GM12873 (cell line): ENCODE measurements at regions not wholly inside any gene's neighbourhood (a gene's known extent, or its start where the extent isn't known, plus 50 kb on each side); places are given as distances from the start of the nearest gene placed in this dataset.

ENCODE experiments used
- TF ChIP-seq, protein P1 (sequence below): IDR thresholded peaks from 2 replicates; pipeline ENCODE4 v1.5.1; 2012; ENCODE audit warnings: low read depth, mild to moderate bottlenecking, moderate library complexity, low read length, control low read depth; ENCODE audit not compliant: insufficient read depth; ENCODE audit errors: missing control alignments

DNA sequence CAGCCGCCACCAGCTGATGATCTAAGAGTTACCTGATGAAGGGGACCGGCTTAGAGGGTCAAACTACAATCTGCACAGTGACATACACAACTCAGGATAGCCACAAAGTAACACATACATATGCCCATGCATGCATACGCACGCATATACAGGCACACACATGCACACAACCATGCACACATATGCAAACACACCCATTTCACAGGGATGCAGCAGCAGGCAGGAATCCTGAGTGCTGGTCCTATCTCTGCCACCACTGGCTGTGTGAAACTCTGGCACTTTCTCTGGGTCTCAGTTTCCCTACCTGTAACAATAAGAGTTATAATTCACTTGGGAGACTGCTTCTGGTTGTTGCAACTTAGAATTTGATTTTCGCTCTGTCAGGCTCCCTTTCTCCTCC lies 520.2 kb downstream of the PTPRU start:
- TF ChIP-seq, protein P1, sequence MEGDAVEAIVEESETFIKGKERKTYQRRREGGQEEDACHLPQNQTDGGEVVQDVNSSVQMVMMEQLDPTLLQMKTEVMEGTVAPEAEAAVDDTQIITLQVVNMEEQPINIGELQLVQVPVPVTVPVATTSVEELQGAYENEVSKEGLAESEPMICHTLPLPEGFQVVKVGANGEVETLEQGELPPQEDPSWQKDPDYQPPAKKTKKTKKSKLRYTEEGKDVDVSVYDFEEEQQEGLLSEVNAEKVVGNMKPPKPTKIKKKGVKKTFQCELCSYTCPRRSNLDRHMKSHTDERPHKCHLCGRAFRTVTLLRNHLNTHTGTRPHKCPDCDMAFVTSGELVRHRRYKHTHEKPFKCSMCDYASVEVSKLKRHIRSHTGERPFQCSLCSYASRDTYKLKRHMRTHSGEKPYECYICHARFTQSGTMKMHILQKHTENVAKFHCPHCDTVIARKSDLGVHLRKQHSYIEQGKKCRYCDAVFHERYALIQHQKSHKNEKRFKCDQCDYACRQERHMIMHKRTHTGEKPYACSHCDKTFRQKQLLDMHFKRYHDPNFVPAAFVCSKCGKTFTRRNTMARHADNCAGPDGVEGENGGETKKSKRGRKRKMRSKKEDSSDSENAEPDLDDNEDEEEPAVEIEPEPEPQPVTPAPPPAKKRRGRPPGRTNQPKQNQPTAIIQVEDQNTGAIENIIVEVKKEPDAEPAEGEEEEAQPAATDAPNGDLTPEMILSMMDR = no peak

DNA sequence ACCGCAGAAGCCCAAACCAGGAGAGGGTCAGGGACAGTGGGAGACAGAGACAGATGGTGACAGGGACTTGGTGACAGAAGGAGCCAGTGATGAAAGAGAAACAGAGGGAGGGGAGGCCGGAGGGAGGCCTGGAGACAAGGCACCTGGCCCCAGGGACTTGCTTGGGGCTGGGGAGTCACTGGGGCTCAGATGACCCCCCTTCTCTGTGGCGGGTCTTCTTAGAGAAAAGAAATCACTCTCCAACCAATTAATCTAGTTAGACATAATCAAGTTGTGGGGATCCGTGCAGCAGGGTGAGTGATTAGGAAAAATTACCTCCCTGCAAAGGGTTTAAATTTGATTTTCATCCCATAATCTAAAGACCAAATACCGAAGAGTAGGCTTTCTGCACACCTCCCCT lies 519.8 kb downstream of the PTPRU start:
- TF ChIP-seq, protein P1 = no peak

DNA sequence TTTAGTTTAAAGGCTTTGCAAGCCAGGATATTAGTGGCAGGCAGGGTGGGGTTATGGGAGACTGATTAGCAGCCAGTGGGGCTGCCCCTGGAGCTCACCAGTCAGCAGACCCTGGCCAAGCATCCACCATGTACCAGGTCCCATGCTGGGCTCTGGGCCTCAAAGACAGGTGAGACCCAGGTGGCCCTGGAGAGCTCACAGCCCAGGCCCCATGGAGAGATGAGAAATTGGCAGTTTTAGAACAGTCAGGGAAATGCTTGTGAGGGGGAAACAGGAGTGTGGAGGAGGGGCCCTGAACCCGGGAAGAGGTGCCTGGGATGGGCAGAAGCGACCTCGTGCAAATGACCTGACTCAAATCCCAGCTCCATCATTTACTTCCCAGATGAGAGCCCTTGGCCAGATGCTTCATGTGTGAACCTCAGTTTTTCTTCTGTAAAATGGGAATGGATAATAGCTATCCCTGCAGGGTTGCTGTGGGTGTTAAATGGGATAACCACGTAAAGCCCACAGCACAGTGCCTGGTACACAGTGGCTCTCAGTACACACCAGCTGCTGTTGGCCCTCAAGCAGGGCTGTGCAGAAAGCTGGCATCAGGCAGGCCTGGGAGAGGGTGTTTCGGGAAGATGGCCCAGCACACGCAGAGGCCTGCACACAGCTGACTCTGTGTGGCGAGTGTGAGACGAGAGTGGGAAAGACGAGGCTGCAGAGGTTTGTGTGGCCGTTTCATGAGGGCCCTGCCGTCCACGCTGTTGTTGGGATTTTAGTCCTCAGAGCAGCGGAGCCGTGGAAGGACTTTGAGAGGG lies 518.5 kb downstream of the PTPRU start:
- TF ChIP-seq, protein P1 = no peak

DNA sequence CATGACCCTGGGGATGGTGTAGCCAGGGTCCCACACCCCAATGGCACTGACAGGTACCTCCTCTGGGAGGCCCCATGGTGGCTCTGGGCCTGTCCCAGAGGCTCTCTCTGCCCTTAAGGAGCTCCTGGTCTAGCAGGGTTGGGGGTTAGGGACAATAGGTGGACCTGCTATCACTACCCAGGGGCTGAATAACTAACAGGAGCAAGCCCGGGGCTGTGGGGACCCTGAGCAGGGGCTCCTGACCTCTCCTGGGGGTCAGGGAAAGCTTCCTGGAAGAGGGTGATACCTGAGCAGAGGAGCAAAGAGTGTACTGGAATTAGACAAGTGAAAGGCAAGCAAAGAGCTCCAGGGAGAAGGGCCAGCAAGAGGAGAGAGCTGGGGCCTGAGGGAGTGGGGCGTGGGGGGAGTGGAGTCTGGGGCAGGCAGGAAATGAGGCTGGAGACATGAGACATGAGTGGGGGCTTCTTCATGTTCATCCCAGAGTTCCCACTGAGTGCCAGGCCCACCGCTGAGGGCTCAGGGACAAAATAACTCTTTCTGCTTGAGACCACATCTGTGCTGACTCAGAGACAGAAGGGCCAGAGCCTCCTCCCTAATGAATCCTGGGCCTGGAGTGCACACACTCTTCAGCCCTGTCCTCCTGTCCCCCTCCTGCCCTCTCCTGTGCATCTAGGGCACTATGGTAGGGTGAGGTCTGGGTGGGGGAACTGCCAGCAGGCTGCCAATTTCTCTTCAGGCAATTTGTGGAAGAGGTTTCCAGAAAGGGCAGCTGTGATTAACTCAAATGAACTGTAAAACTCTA lies 517.6 kb downstream of the PTPRU start:
- TF ChIP-seq, protein P1 = no peak

DNA sequence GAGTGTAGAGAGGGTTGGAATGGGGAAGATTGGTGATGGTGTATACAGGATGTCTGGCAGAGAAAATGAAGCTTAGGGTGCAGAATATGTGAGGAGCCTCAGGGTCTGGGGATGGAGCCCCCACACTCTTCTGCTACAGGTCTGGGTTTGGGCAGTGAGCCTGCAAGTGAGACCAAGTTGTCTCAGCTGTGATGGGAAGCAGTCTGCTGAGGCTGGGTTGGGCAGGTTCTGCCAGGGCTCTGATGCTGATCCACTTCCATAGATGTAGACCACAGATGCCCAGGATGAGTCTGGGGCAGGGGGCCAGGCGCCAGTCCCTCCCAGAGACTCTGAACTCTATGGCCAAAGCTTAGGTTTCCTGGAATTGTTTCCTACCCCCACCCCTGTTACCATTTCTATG lies 516.9 kb downstream of the PTPRU start:
- TF ChIP-seq, protein P1 = no peak

DNA sequence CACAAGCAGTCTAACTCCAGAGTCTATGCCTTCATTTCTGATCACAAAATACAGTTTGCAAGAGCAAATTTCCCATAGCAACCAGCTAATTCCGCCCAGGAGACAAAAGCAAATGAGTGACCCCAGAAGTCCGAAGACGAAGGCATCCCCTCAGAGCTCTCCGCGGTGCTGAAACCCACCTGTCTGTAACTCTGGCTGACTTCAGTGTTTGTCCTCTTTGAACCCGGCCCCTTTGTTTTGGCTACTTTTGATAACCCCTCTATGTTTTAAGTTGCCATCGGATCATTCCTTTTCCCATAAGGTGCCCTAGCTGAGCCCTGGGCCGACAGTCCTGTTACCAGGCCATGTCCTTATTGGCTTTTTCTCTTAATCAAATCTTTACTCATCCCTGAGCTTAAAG lies 515.8 kb downstream of the PTPRU start:
- TF ChIP-seq, protein P1 = no peak
